HCT116 (cell line): ENCODE measurements at regions not wholly inside any gene's neighbourhood (a gene's known extent, or its start where the extent isn't known, plus 50 kb on each side); places are given as distances from the start of the nearest gene placed in this dataset.

Source experiments
- ATAC-seq: fragments of 200-7000 bp; cut with Tn5 transposase; 2 replicates; pipeline ENCODE4 v1.9.1; 2020; ENCODE audit warnings: mild to moderate bottlenecking, moderate library complexity
- BruUV-seq: library from RNA; stranded (reverse); fragments of 400-500 nt; replicated peaks from 2 replicates; lab custom pipeline; 2021; lab: Mats Ljungman, UMichigan
- CTCF ChIA-PET: fragments of 300-600 bp; sonication (Branson Sonifier 250); formaldehyde crosslinking; loops from one replicate; lab custom pipeline; 2021; ENCODE audit warnings: antibody characterized with exemption; lab: Charles Lee
- POLR2A ChIA-PET: fragments of 300-600, 350-600 bp; sonication (Branson Sonifier 250); formaldehyde crosslinking; loops from one replicate; lab custom pipeline; 2021; ENCODE audit warnings: antibody characterized with exemption; lab: Charles Lee
- RAD21 ChIA-PET, 2 experiments: fragments of 300-600 bp; sonication (Branson Sonifier 250); formaldehyde crosslinking; loops; one replicate each; lab custom pipeline; 2023; ENCODE audit warnings: low total read pairs in 2 of 2; ENCODE audit not compliant: uncharacterized antibody in 2 of 2, unreplicated experiment in 2 of 2, low non-redundant PET in 1 of 2; lab: Charles Lee
- DNase-seq: peaks from one replicate; pipeline ENCODE4 v3.0.0-alpha.2; 2010; ENCODE audit warnings: low read depth, low spot score
- H2AFZ ChIP-seq: fragments of 200-600 bp; shearing (Covaris generic), sonication (generic); 2 replicates; pipeline ENCODE4 v1.6.1; 2017; ENCODE audit warnings: low read depth, mixed run types, mixed read lengths, antibody characterized with exemption, low read length; ENCODE audit not compliant: poor library complexity, severe bottlenecking
- H3K27ac ChIP-seq: 2 replicates; pipeline ENCODE4 v1.5.1; 2012; ENCODE audit warnings: low read depth, low read length
- H3K27me3 ChIP-seq: fragments of 200-600 bp; sonication (generic); 2 replicates; pipeline ENCODE4 v1.6.1; 2016; ENCODE audit warnings: mixed run types, low read length, mixed read lengths; ENCODE audit not compliant: insufficient read depth
- H3K36me3 ChIP-seq, 2 experiments: fragments of 200-500 bp in 1 of 2; fragments of 200-600 bp in 1 of 2; sonication (Bioruptor generic) in 1 of 2; sonication (generic) in 1 of 2; 2 replicates each; pipeline versions ENCODE4 v1.5.1 to v1.6.1; 2014 to 2016; ENCODE audit warnings: low read length in 2 of 2, inconsistent platforms in 1 of 2, mixed read lengths in 1 of 2, mixed run types in 1 of 2; ENCODE audit not compliant: insufficient read depth in 2 of 2, control insufficient read depth in 1 of 2
- H3K4me1 ChIP-seq, 2 experiments: fragments of 200-600 bp in 1 of 2; sonication (generic) in 1 of 2; 2 replicates each; pipeline versions ENCODE4 v1.5.1 to v1.6.1; 2012 to 2017; ENCODE audit warnings: low read length in 2 of 2, inconsistent platforms in 1 of 2, mild to moderate bottlenecking in 1 of 2, mixed read lengths in 1 of 2, mixed run types in 1 of 2, moderate library complexity in 1 of 2; ENCODE audit not compliant: insufficient read depth in 2 of 2, control insufficient read depth in 1 of 2
- H3K4me2 ChIP-seq: fragments of 200-600 bp; sonication (generic); 2 replicates; pipeline ENCODE4 v1.6.1; 2017; ENCODE audit warnings: mixed run types, low read length, mixed read lengths
- H3K4me3 ChIP-seq, 2 experiments: fragments of 200-600 bp in 1 of 2; sonication (generic) in 1 of 2; replicated peaks in 1 of 2; 2 replicates each; pipeline ENCODE4 v1.5.1; 2011 to 2016; ENCODE audit warnings: low read length in 2 of 2, control low read depth in 1 of 2, low read depth in 1 of 2, mild to moderate bottlenecking in 1 of 2, mixed read lengths in 1 of 2, mixed run types in 1 of 2
- H3K79me2 ChIP-seq: fragments of 200-600 bp; sonication (generic); 2 replicates; pipeline ENCODE4 v1.6.1; 2017; ENCODE audit warnings: mild to moderate bottlenecking, mixed run types, low read length, moderate library complexity, mixed read lengths; ENCODE audit not compliant: insufficient read depth
- H3K9ac ChIP-seq: fragments of 200-600 bp; sonication (generic); 2 replicates; pipeline ENCODE4 v1.6.1; 2016; ENCODE audit warnings: low read length, mixed read lengths
- H3K9me2 ChIP-seq: fragments of 200-600 bp; sonication (generic), shearing (Covaris generic); 2 replicates; pipeline ENCODE4 v1.6.1; 2017; ENCODE audit warnings: mixed run types, mild to moderate bottlenecking, moderate library complexity; ENCODE audit not compliant: insufficient read depth
- H3K9me3 ChIP-seq, 2 experiments: fragments of 200-500 bp in 1 of 2; fragments of 200-600 bp in 1 of 2; sonication (Bioruptor generic) in 1 of 2; sonication (generic) in 1 of 2; 2 replicates each; pipeline ENCODE4 v1.6.1; 2014 to 2017; ENCODE audit warnings: low read length in 2 of 2, mixed read lengths in 2 of 2, inconsistent platforms in 1 of 2, low read depth in 1 of 2, mild to moderate bottlenecking in 1 of 2, mixed run types in 1 of 2, moderate library complexity in 1 of 2; ENCODE audit not compliant: control insufficient read depth in 1 of 2, insufficient read depth in 1 of 2
- H4K20me1 ChIP-seq: fragments of 200-600 bp; sonication (generic), shearing (Covaris generic); 2 replicates; pipeline ENCODE4 v1.6.1; 2017; ENCODE audit warnings: mixed run types, mild to moderate bottlenecking, moderate library complexity; ENCODE audit not compliant: insufficient read depth
- CBX3 ChIP-seq: IDR thresholded peaks from 2 replicates; pipeline ENCODE4 v1.6.1; 2012; ENCODE audit warnings: low read depth
- CEBPB ChIP-seq: IDR thresholded peaks from 2 replicates; pipeline ENCODE4 v1.6.1; 2012; ENCODE audit warnings: low read depth
- CTCF ChIP-seq, 3 experiments: fragments of 200-600 bp in 1 of 3; sonication (generic) in 1 of 3; IDR thresholded peaks in 2 of 3; conservative IDR thresholded peaks in 1 of 3; 2 replicates each; pipeline ENCODE4 v1.5.1; 2012 to 2017; ENCODE audit warnings: low read depth in 2 of 3, low read length in 2 of 3, antibody characterized with exemption in 1 of 3, borderline replicate concordance in 1 of 3, control low read depth in 1 of 3, mild to moderate bottlenecking in 1 of 3, mixed read lengths in 1 of 3, mixed run types in 1 of 3, moderate library complexity in 1 of 3; ENCODE audit not compliant: insufficient read depth in 1 of 3
- EZH2 ChIP-seq: fragments of 200-600 bp; sonication (generic); IDR thresholded peaks from 2 replicates; pipeline ENCODE4 v1.6.1; 2017; ENCODE audit warnings: antibody characterized with exemption, mixed run types
- EZH2phosphoT487 ChIP-seq: fragments of 200-600 bp; IDR thresholded peaks from 2 replicates; pipeline ENCODE4 v1.6.1; 2018; ENCODE audit warnings: antibody characterized with exemption, borderline replicate concordance
- JUND ChIP-seq: IDR thresholded peaks from 2 replicates; pipeline ENCODE4 v1.6.1; 2012
- MAX ChIP-seq: IDR thresholded peaks from 2 replicates; pipeline ENCODE4 v1.6.1; 2012
- POLR2A ChIP-seq: IDR thresholded peaks from 2 replicates; pipeline ENCODE4 v1.7.0; 2011; ENCODE audit warnings: borderline replicate concordance; ENCODE audit not compliant: insufficient read depth, insufficient read length; ENCODE audit errors: extremely low read depth
- RAD21 ChIP-seq: IDR thresholded peaks from 2 replicates; pipeline ENCODE4 v1.6.1; 2012; ENCODE audit warnings: low read depth, mild to moderate bottlenecking
- REST ChIP-seq: IDR thresholded peaks from 2 replicates; pipeline ENCODE4 v1.6.1; 2012; ENCODE audit warnings: low read depth
- SP1 ChIP-seq: IDR thresholded peaks from 2 replicates; pipeline ENCODE4 v1.6.1; 2012; ENCODE audit warnings: low read depth
- SRF ChIP-seq: IDR thresholded peaks from 2 replicates; pipeline ENCODE4 v1.6.1; 2012; ENCODE audit warnings: low read depth
- ZBTB33 ChIP-seq: IDR thresholded peaks from 2 replicates; pipeline ENCODE4 v1.6.1; 2011; ENCODE audit warnings: mild to moderate bottlenecking, low read length, moderate library complexity; ENCODE audit not compliant: insufficient replicate concordance; ENCODE audit errors: extremely low read depth
- ZFX ChIP-seq: fragments of 450-650 bp; IDR thresholded peaks from 2 replicates; pipeline ENCODE4 v1.6.1; 2017
- intact Hi-C: fragments of 100-400 bp; cut with micrococcal nuclease; formaldehyde crosslinking; loops from 2 replicates; pipeline ENCODE4 v1.10.0; 2022

GRCh38 chr3:5426094-5426883 lies 238.8 kb downstream of the EDEM1 start:
- H3K9ac ChIP-seq = no peak overlapping the region
- H3K4me1 ChIP-seq = peaks cover 0 to 4% of the 10 kb centered on the region in 2 experiments; a peak in 1 of 4 replicates
- POLR2A ChIA-PET = no interaction called here
- ATAC-seq = peak; percentile 100
- intact Hi-C loops = loop anchor here (2.0 to 10.0 kb wide), 2 partner anchors 305 to 1369 kb away; no protein-coding TSS in a partner anchor
- no peaks in the 10 kb centered on the region for H3K79me2 ChIP-seq
- no peaks in the 10 kb centered on the region for H4K20me1 ChIP-seq
- H3K27me3 ChIP-seq = no peaks in the 10 kb centered on the region
- TF ChIP-seq JUND (no peak), REST (no peak), EZH2 (no peak), RAD21 (peak; percentile 88), MAX (peak; percentile 37; the same call in 1 of the 2 replicates), CBX3 (0 out of 2 replicates have a peak, but pooled peaks have one; percentile 57), ZBTB33 (no peak), POLR2A (no peak), ZFX (no peak), SRF (no peak), EZH2phosphoT487 (no peak), CTCF (IDR thresholded peaks at IDR 0.05 in 2 of 3, conservative IDR thresholded peaks at IDR 0.05 in 1 of 3; ENCODE audit: borderline replicate concordance in 1 of 3, insufficient read depth in 1 of 3, low read depth in 2 of 3, low read length in 2 of 3) (peak; percentile 59 to 96 (median 93); a peak in 5 of 6 replicates), CEBPB (no peak), SP1 (no peak)
- no peaks in the 10 kb centered on the region for H3K9me3 ChIP-seq
- H3K27ac ChIP-seq = no peak overlapping the region
- H3K9me2 ChIP-seq = no peaks in the 10 kb centered on the region
- BruUV-seq = no TSS peak
- no peak overlapping the region for H2AFZ ChIP-seq
- DNase-seq = peak; percentile 71
- H3K36me3 ChIP-seq = no peaks in the 10 kb centered on the region
- no peak overlapping the region for H3K4me2 ChIP-seq
- RAD21 ChIA-PET = no interaction called here
- H3K4me3 ChIP-seq = no peak overlapping the region
- CTCF ChIA-PET = no interaction called here
